ENCODE measurements at regions not wholly inside any gene's neighbourhood (a gene's known extent, or its start where the extent isn't known, plus 50 kb on each side); places are given as distances from the start of the nearest gene placed in this dataset.

DNA sequence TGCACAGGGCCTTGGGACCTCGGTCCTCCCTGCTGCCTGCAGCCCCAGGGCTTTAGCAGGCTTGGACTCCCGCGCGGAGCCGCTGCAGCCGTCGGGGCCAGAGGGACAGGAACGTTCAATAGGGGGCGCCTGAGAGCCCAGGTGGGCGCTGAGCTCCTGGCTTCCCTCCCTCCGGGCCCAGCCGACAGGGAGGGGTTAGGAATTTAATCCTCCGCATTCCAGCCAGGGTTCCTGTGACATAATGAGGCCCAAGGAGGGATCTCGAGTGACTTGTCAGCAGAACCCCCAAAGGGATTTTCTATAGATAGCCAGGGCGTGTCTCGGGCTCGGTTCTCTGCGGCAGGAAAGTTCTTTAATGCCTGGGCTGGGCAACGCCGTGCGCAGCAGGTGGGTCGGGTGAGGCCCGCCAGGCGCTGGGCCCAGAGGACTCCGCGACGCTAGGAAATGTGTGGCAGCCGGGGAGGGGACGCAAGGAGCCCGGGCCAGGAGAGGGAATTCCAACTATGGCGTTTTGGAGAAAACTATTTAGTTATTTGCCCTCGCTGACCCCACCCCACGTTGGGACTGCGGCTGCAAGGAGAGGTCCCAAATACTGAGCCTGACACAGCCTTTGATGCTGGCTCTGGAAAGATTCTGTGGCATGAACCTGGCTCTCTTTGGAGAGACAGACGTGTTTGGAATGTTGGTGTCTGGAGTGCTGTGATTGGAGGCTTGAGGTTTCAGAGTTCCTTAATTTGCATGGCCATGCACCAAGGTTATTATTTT lies 285.2 kb upstream of the GATB start:
- no peaks in the 10 kb centered on the region for H3K36me3 ChIP-seq
- peak; percentile 69 for DNase-seq
- TF ChIP-seq, protein P1, sequence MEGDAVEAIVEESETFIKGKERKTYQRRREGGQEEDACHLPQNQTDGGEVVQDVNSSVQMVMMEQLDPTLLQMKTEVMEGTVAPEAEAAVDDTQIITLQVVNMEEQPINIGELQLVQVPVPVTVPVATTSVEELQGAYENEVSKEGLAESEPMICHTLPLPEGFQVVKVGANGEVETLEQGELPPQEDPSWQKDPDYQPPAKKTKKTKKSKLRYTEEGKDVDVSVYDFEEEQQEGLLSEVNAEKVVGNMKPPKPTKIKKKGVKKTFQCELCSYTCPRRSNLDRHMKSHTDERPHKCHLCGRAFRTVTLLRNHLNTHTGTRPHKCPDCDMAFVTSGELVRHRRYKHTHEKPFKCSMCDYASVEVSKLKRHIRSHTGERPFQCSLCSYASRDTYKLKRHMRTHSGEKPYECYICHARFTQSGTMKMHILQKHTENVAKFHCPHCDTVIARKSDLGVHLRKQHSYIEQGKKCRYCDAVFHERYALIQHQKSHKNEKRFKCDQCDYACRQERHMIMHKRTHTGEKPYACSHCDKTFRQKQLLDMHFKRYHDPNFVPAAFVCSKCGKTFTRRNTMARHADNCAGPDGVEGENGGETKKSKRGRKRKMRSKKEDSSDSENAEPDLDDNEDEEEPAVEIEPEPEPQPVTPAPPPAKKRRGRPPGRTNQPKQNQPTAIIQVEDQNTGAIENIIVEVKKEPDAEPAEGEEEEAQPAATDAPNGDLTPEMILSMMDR (IDR thresholded peaks at IDR 0.05), result peak; percentile 62
- peak overlapping the region; percentile 31 for H3K4me3 ChIP-seq
- intact Hi-C loops (cut with DNase I), result no loop called here
- peak overlapping the region; percentile 53 for H3K27ac ChIP-seq
- peak; percentile 93 to 94 for ATAC-seq
- no peaks in the 10 kb centered on the region for H3K9me3 ChIP-seq
- H3K27me3 ChIP-seq (ENCODE audit: low read depth), result peaks cover 16% of the 10 kb centered on the region
- H3K4me1 ChIP-seq, result peaks cover 11% of the 10 kb centered on the region

DNA sequence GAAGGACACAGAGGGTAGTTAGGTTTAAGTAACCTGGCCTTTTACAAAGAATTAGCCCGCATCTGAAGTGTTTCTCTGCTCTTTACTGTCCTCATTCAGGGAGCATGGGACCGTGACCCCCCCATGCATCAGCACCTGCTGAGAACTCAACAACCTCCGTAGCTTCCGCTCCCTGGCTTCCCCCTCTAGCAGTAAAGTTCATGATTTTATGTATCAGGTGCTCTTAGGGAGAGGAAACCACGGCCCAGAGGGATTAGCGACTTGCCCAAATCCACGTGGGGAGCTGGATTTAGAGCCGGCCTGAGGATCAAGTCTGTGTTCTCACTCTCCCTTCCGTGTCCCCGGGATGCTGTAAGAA lies 284.6 kb upstream of the GATB start:
- Histone ChIP-seq H3K27me3 (ENCODE audit: low read depth) (peaks cover 16% of the 10 kb centered on the region), H3K9me3 (no peaks in the 10 kb centered on the region), H3K4me3 (no peak overlapping the region), H3K36me3 (no peaks in the 10 kb centered on the region), H3K4me1 (peaks cover 11% of the 10 kb centered on the region), H3K27ac (no peak overlapping the region)
- DNase-seq, result no peak
- intact Hi-C loops (cut with DNase I), result no loop called here
- TF ChIP-seq, protein P1 (IDR thresholded peaks at IDR 0.05), result no peak
- ATAC-seq, result no peak

DNA sequence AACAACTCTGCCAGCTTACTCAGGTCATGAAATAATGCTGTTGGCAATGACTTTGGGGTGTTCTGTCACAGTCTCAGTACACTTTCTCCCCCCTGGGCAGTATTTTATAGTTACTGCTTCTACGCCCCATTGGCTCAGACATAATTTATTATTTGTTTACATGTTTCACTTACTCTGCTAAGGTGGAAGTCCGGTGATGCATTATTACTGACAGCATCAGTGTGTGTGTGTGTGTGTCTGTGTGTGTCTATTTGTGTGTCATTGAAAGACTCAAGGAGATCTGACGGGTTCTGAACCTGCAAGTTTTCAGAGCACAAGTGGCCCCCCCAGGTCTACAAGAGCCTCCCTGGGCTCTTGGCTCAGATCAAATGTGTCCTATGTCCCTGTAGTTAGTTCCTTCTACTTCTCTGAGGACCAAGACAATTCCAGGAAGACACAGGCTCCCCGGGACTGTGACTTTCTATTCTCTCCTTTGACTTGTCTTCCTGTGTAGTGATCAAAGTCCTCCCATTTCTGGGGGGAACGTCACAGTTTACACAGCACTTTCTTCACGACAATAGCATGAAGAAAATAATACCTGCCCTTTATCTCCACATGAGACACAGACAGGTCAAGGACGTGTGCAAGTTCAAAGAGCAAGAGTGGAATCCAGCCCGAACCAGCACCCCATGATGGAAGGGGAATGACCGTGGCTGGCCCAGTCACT lies 283.7 kb upstream of the GATB start:
- TF ChIP-seq, protein P1 (IDR thresholded peaks at IDR 0.05), result no peak
- Histone ChIP-seq H3K27me3 (ENCODE audit: low read depth) (peaks cover 16% of the 10 kb centered on the region), H3K4me1 (peaks cover 11% of the 10 kb centered on the region), H3K4me3 (no peak overlapping the region), H3K27ac (no peak overlapping the region), H3K9me3 (no peaks in the 10 kb centered on the region), H3K36me3 (no peaks in the 10 kb centered on the region)
- ATAC-seq (no peak), DNase-seq (no peak)
- intact Hi-C loops (cut with DNase I), result no loop called here

DNA sequence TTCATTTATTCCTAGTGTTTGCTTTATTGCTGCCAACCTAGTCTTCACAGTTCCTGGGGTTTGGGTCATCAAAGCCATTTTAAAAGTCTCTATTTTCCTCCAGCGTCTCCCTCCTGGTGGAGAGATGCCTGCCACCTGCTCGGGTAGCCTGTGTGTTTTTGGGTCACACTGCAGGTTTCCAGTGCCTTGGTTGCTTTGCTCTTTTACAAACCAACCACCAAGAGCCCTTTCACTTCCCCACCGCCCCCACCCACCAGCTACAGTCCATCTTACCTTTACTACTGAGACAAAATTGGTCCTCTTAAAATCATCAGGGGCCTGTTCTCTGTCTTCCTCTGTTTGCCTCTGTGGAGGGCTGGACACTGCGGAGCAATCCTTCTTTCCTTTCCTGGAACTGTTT lies 280.5 kb upstream of the GATB start:
- DNase-seq (no peak), ATAC-seq (no peak)
- Histone ChIP-seq H3K4me3 (no peak overlapping the region), H3K27ac (no peak overlapping the region), H3K36me3 (no peaks in the 10 kb centered on the region), H3K4me1 (peaks cover 10% of the 10 kb centered on the region), H3K27me3 (ENCODE audit: low read depth) (peaks cover 15% of the 10 kb centered on the region), H3K9me3 (no peaks in the 10 kb centered on the region)
- intact Hi-C loops (cut with DNase I), result no loop called here
- TF ChIP-seq, protein P1 (IDR thresholded peaks at IDR 0.05), result no peak

DNA sequence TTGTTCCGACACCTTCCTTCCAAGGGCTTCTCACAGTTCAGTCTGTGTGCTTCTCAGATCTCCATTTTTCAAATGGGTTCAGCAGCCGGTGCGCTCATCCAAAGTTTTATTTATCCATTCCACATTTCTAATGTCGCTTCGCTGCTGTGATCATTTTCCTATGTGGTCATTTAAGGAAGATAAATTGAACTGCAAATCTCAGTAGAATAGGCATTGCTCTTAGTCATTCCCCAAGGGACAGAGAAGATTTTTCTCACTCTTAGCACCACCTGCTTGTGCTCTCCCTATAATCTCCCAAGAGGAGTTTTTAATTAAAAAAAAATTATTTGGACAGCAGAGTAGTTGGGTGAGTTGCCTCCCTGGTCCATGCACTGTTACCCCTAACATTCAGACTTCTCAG lies 278.9 kb upstream of the GATB start:
- H3K4me3 ChIP-seq, result no peak overlapping the region
- TF ChIP-seq, protein P1 (IDR thresholded peaks at IDR 0.05), result no peak
- H3K9me3 ChIP-seq, result no peaks in the 10 kb centered on the region
- no peaks in the 10 kb centered on the region for H3K4me1 ChIP-seq
- DNase-seq, result no peak
- H3K27ac ChIP-seq, result no peak overlapping the region
- H3K36me3 ChIP-seq, result no peaks in the 10 kb centered on the region
- ATAC-seq, result no peak
- no peaks in the 10 kb centered on the region for H3K27me3 ChIP-seq (ENCODE audit: low read depth)
- intact Hi-C loops (cut with DNase I), result no loop called here
